ENCODE measurements at regions not wholly inside any gene's neighbourhood (a gene's known extent, or its start where the extent isn't known, plus 50 kb on each side); places are given as distances from the start of the nearest gene placed in this dataset.
A peak's percentile ranks its signal among the peaks of the same experiment; 100 is the strongest.

- DNase-seq (ENCODE audit: low spot score) = no peak
Measured at GRCh38 chr4:119745351-119745750, 116.7 kb upstream of the PDE5A start.

- no peak for DNase-seq (ENCODE audit: low spot score)
Measured at GRCh38 chr4:119744580-119744979, 116.0 kb upstream of the PDE5A start.

- no peak for DNase-seq (ENCODE audit: low spot score)
Measured at GRCh38 chr4:119743644-119744043, 115.0 kb upstream of the PDE5A start.

GRCh38 chr4:119739796-119740195 lies 111.2 kb upstream of the PDE5A start:
- DNase-seq (ENCODE audit: low spot score) = no peak

- no peak for DNase-seq (ENCODE audit: low spot score)
Measured at GRCh38 chr4:119738901-119739300, 110.3 kb upstream of the PDE5A start.

- no peak for DNase-seq (ENCODE audit: low spot score)
Measured at GRCh38 chr4:119736559-119736958, 108.0 kb upstream of the PDE5A start.

GRCh38 chr4:119735165-119735651 lies 106.6 kb upstream of the PDE5A start:
- no peak for DNase-seq (ENCODE audit: low spot score)

- no peak for DNase-seq (ENCODE audit: low spot score)
Measured at GRCh38 chr4:119733431-119733830, 104.8 kb upstream of the PDE5A start.

- no peak for DNase-seq (ENCODE audit: low spot score)
Measured at GRCh38 chr4:119731778-119732177, 103.2 kb upstream of the PDE5A start.

- no peak for DNase-seq (ENCODE audit: low spot score)
Measured at GRCh38 chr4:119731146-119731742, 102.6 kb upstream of the PDE5A start.

GRCh38 chr4:119730671-119730950 lies 102.0 kb upstream of the PDE5A start:
- no peak for DNase-seq (ENCODE audit: low spot score)

GRCh38 chr4:119729835-119730670 lies 101.4 kb upstream of the PDE5A start:
- DNase-seq (ENCODE audit: low spot score) = peak; percentile 6

GRCh38 chr4:119728692-119729593 lies 100.3 kb upstream of the PDE5A start:
- DNase-seq (ENCODE audit: low spot score) = no peak

GRCh38 chr4:119728185-119728584 lies 99.6 kb upstream of the PDE5A start:
- DNase-seq (ENCODE audit: low spot score) = no peak

GRCh38 chr4:119726505-119726904 lies 97.9 kb upstream of the PDE5A start:
- no peak for DNase-seq (ENCODE audit: low spot score)

GRCh38 chr4:119725688-119726330 lies 97.2 kb upstream of the PDE5A start:
- DNase-seq (ENCODE audit: low spot score) = no peak

GRCh38 chr4:119725011-119725410 lies 96.4 kb upstream of the PDE5A start:
- no peak for DNase-seq (ENCODE audit: low spot score)

GRCh38 chr4:119722670-119723069 lies 94.1 kb upstream of the PDE5A start:
- no peak for DNase-seq (ENCODE audit: low spot score)

- DNase-seq (ENCODE audit: low spot score) = no peak
Measured at GRCh38 chr4:119721878-119722277, 93.3 kb upstream of the PDE5A start.

GRCh38 chr4:119715490-119716445 lies 87.2 kb upstream of the PDE5A start:
- DNase-seq (ENCODE audit: low spot score) = no peak

GRCh38 chr4:119709418-119709817 lies 80.8 kb upstream of the PDE5A start:
- no peak for DNase-seq (ENCODE audit: low spot score)

All from HuH-7.5 (cell line).